ENCODE measurements at regions not wholly inside any gene's neighbourhood (a gene's known extent, or its start where the extent isn't known, plus 50 kb on each side); places are given as distances from the start of the nearest gene placed in this dataset.

DNA sequence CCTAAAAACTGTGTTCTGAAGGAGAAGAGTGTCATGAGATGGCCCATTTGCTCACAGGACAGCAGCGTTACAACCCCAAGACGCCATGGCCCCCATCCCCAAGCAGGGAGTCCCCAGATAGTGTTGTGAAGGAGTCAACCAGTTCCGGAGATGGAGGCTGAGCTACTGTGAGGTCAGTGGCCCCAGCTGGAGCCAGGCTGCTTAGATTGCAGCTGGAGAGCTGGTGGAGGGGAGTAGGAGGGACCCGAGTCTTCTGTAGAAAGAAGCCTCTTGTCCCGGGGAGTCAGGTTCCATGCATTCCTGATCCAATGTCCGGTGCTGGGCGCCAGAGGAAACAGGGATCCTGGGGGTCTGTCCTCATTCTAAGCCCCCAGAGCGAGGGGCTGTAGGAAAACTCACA, 93.5 kb upstream of the SIM2 start:
- H3K27ac Mint-ChIP-seq: no peak overlapping the region
- DNase-seq (no peak), ATAC-seq (ENCODE audit: low read depth) (no peak)
- ChIA-PET POLR2A (no interaction called here), CTCF (no interaction called here)
- TF ChIP-seq, protein P1, sequence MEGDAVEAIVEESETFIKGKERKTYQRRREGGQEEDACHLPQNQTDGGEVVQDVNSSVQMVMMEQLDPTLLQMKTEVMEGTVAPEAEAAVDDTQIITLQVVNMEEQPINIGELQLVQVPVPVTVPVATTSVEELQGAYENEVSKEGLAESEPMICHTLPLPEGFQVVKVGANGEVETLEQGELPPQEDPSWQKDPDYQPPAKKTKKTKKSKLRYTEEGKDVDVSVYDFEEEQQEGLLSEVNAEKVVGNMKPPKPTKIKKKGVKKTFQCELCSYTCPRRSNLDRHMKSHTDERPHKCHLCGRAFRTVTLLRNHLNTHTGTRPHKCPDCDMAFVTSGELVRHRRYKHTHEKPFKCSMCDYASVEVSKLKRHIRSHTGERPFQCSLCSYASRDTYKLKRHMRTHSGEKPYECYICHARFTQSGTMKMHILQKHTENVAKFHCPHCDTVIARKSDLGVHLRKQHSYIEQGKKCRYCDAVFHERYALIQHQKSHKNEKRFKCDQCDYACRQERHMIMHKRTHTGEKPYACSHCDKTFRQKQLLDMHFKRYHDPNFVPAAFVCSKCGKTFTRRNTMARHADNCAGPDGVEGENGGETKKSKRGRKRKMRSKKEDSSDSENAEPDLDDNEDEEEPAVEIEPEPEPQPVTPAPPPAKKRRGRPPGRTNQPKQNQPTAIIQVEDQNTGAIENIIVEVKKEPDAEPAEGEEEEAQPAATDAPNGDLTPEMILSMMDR (IDR thresholded peaks at IDR 0.05): no peak
- H3K4me3 Mint-ChIP-seq: no peak overlapping the region
- peaks cover 9% of the 10 kb centered on the region for H3K27me3 Mint-ChIP-seq
- no peaks in the 10 kb centered on the region for H3K4me1 Mint-ChIP-seq
- no peaks in the 10 kb centered on the region for H3K36me3 Mint-ChIP-seq (ENCODE audit: low read depth)
- peaks cover 6% of the 10 kb centered on the region for H3K9me3 Mint-ChIP-seq
- intact Hi-C loops (cut with micrococcal nuclease): no loop called here

- no peak overlapping the region for H3K27ac Mint-ChIP-seq
- POLR2A ChIA-PET: no interaction called here
- DNase-seq (no peak), ATAC-seq (ENCODE audit: low read depth) (no peak)
- H3K4me1 Mint-ChIP-seq: no peaks in the 10 kb centered on the region
- H3K4me3 Mint-ChIP-seq: no peak overlapping the region
- H3K27me3 Mint-ChIP-seq: peaks cover 10% of the 10 kb centered on the region
- intact Hi-C loops (cut with micrococcal nuclease): no loop called here
- TF ChIP-seq, protein P1 (IDR thresholded peaks at IDR 0.05): no peak
- no peaks in the 10 kb centered on the region for H3K36me3 Mint-ChIP-seq (ENCODE audit: low read depth)
- peaks cover 5% of the 10 kb centered on the region for H3K9me3 Mint-ChIP-seq
- CTCF ChIA-PET: no interaction called here
Measured at GRCh38 chr21:36606287-36606982, 92.5 kb upstream of the SIM2 start.

GRCh38 chr21:36606983-36607325, 92.0 kb upstream of the SIM2 start:
- DNase-seq: no peak
- peaks cover 13% of the 10 kb centered on the region for H3K27me3 Mint-ChIP-seq
- CTCF ChIA-PET: no interaction called here
- H3K4me3 Mint-ChIP-seq: no peak overlapping the region
- no peak for ATAC-seq (ENCODE audit: low read depth)
- H3K36me3 Mint-ChIP-seq (ENCODE audit: low read depth): no peaks in the 10 kb centered on the region
- intact Hi-C loops (cut with micrococcal nuclease): no loop called here
- H3K27ac Mint-ChIP-seq: no peak overlapping the region
- POLR2A ChIA-PET: no interaction called here
- peaks cover 5% of the 10 kb centered on the region for H3K9me3 Mint-ChIP-seq
- no peaks in the 10 kb centered on the region for H3K4me1 Mint-ChIP-seq
- TF ChIP-seq, protein P1 (IDR thresholded peaks at IDR 0.05): no peak

DNA sequence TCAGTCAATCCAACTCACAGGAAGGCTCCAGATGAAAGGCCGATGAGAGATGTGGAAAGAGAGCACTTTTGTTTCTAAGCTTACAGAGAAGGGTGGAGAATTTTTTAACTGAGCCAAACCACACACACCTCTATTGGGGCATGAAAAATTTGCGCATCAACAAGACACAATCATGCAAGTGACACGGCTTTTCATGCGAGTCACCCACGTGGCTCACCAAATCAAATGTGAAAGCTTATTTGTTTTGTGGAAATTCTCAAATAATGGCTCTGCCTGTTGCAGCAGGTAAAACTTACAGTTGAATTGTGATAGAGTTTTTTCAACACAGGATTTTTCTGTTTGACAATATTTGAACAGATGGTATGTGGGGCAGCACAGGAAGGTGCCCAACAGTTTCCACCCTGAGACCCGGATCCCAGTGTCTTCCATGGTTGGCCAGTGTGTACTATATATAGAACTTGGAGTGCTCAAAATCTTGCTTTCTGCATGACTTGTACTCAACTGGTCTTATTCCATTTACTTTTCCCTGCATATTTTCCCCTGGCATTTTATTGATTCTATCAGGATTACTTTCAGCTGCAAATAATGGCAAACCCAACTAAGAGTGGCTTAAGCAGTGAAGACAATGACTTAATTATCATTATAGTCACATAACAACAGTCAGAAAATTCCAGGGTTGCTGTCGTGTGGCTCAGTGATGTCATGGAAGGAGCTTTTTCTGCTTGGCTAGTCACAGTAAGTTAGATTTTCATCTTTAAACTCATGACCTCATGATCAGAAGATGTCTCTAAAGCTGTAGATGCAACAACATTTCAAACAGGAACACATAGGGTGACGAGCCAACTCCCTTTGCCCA, 90.6 kb upstream of the SIM2 start:
- no peak for ATAC-seq (ENCODE audit: low read depth)
- CTCF ChIA-PET: no interaction called here

DNA sequence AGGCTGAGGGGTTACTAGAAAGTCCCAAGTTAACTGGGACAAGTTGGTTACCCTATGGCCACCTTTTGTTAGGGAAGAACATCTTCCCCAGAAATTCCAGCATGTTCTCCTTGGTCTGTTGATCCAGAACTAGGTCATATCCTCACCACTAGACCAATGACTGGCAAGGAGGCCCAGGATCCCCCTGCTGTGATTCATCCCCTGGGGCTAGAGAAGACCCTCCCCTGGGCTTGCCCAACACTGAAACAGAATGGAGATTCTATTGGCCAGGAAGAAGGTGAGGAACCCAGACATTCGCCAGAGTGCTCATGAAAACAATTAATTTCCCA, 90.1 kb upstream of the SIM2 start:
- TF ChIP-seq, protein P1 (IDR thresholded peaks at IDR 0.05): no peak
- intact Hi-C loops (cut with micrococcal nuclease): no loop called here
- ChIA-PET POLR2A (no interaction called here), CTCF (no interaction called here)
- Mint-ChIP-seq H3K4me1 (no peaks in the 10 kb centered on the region), H3K27ac (no peak overlapping the region), H3K4me3 (no peak overlapping the region), H3K9me3 (peaks cover 5% of the 10 kb centered on the region), H3K36me3 (ENCODE audit: low read depth) (no peaks in the 10 kb centered on the region), H3K27me3 (peaks cover 13% of the 10 kb centered on the region)
- DNase-seq: no peak
- ATAC-seq (ENCODE audit: low read depth): no peak

More for the DNA sequence above, 90.6 kb upstream of the SIM2 start:
- intact Hi-C loops (cut with micrococcal nuclease): no loop called here
- POLR2A ChIA-PET: no interaction called here
- Mint-ChIP-seq H3K36me3 (ENCODE audit: low read depth) (no peaks in the 10 kb centered on the region), H3K9me3 (peaks cover 5% of the 10 kb centered on the region), H3K27ac (no peak overlapping the region), H3K4me1 (no peaks in the 10 kb centered on the region), H3K27me3 (peaks cover 14% of the 10 kb centered on the region), H3K4me3 (no peak overlapping the region)
- no peak for DNase-seq
- TF ChIP-seq, protein P1 (IDR thresholded peaks at IDR 0.05): no peak

Data from activated B cell treated with CpG ODN at 0.5 μM for 24 hours (primary cell).